HG03039 (cell line): ENCODE measurements at regions not wholly inside any gene's neighbourhood (a gene's known extent, or its start where the extent isn't known, plus 50 kb on each side); places are given as distances from the start of the nearest gene placed in this dataset.
"Not testable (repeated sequence)": the region's sequence is repeated elsewhere in the genome, so short reads cannot be mapped to it uniquely, and the experiment has no call there.

ENCODE experiments used
- ATAC-seq: cut with Tn5 transposase; IDR thresholded peaks from one replicate; pipeline ENCODE4 v1.9.1; 2021; ENCODE audit warnings: mild to moderate bottlenecking, moderate library complexity; ENCODE audit not compliant: unreplicated experiment

DNA sequence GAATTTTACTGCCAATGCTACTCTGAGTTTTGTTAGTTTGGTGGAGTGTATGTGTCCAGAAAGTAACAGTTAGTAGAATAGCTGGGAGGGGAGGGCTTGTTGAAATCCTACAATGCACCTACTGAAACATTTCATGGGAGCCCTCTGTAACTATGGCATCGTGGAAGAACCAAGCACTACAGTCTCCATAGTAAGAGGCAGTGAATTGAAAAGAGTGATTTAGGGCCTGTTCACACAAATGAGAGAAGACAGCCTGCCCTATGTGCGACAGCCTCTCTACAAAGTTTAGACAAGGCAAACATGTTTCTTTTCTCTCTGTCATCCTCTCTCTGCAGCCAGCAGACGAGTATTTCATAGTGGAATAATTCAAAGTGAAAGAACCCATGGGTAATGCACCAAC lies 676.6 kb downstream of the BRINP1 start:
- ATAC-seq, result no peak

GRCh38 chr9:118693645-118694044 lies 675.6 kb downstream of the BRINP1 start:
- no peak for ATAC-seq

DNA sequence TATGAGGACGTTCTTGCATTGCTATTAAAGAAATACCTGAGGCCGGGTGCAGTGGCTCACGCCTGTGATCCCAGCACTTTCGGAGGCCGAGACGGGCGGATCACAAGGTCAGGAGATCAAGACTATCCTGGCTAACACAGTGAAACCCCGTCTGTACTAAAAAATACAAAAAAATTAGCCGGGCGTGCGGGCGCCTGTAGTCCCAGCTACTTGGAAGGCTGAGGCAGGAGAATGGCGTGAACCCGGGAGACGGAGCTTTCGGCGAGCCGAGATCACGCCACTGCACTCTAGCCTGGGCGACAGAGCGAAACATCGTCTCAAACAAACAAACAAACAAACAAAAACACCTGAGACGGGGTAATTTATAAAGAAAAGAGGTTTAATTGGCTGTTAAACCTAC lies 674.0 kb downstream of the BRINP1 start:
- not testable (repeated sequence) for ATAC-seq

- no peak for ATAC-seq
Observed at GRCh38 chr9:118701985-118702384, 667.2 kb downstream of the BRINP1 start.

DNA sequence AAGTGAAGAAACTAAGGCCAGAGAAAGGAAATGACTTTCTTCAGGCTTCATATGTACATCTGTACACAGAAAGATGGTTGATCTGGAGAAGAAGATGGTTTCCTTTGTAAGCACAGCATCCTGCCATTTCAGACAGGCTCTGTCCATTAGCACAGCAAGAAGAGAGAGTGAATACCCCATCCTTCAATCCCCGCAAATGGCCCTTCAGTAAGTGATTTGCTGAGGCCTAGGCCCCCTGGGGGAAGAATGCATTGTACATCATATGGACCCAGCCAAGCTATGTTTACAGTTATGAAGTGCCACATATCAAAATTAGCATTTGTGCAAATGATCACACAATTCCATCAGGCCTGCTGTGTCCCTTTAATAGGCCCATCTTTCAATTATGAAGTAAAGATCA lies 657.4 kb downstream of the BRINP1 start:
- ATAC-seq, result no peak

DNA sequence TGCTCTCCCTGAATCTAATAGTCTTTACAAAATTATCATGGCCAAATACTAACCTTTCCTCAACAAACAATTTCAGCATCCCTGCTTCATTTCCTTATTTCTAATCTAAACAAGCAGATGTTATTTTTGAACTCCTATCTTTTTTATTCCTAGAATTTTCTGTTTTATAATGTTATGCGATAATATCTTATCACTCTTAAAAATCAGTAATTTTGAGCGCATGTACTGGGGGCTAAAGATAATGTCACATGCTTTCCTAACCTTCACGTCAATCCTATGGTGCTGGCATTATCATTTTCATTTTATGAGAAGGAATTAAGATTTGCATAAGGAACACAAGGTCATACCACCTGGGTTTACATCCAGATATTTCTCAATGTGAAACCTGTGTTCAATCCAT lies 648.0 kb downstream of the BRINP1 start:
- no peak for ATAC-seq

- no peak for ATAC-seq
Observed at GRCh38 chr9:118721923-118722322, 647.3 kb downstream of the BRINP1 start.

DNA sequence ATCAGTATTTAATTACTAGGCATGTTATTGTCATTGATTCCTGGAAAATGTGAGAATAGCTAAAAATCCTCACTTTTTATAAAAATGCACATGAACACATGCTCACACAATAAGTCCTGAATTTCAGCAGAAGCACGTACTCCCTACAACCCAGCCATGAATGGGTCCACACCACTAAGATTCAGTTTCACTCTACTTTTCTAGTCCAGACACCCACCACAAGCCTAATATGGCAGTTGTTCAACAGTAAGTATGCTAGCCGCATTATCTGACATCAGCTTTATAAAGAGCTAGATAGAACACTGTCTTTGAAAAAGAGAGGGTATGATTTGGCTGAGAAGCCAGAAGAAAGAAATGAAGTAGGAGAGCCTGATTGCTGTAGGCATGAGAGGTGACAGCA lies 639.3 kb downstream of the BRINP1 start:
- ATAC-seq, result no peak

- no peak for ATAC-seq
Observed at GRCh38 chr9:118732998-118733397, 636.2 kb downstream of the BRINP1 start.

- ATAC-seq, result no peak
Observed at GRCh38 chr9:118734696-118735095, 634.5 kb downstream of the BRINP1 start.

- no peak for ATAC-seq
Observed at GRCh38 chr9:118736406-118736805, 632.8 kb downstream of the BRINP1 start.

DNA sequence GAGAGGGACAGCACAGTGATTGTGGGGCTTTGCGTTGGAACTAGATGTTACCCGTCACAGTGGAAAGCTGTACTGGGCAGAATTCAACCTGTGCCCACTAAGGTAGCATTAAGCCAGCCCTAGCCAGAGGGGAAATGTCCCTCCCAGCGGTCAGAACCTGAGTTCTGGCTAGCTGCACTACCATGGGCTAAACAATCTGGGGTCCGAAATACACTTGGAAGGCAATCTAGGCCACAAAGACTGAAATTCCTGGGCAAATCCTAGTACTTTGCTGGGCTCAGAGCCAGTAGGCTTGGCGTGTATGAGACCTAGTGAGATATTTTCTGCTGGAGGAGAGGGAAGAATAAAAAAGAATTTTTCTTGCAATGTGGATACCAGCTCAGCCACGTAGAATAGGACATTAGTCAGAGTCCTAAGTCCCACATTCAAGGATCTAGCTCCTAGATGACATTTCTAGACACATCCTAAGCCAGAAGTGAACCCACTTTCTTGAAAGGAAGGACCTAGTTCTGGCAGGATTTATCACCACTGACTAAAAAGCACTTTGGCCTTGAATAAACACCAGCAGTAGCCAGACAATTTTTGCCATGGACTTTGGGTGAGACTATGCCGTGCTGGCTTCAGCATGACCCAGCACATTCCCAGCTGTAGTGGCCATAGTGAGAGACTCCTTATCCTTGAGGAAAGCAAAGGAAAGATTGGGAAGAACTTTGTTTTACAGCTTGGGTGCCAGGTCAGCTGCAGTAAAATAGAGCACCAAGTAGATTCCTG lies 618.0 kb downstream of the BRINP1 start:
- ATAC-seq, result no peak

- ATAC-seq, result no peak
Observed at GRCh38 chr9:118751848-118752223, 617.4 kb downstream of the BRINP1 start.

GRCh38 chr9:118761016-118761790 lies 608.0 kb downstream of the BRINP1 start:
- ATAC-seq, result no peak

- ATAC-seq, result no peak
Observed at GRCh38 chr9:118767571-118767970, 601.7 kb downstream of the BRINP1 start.

GRCh38 chr9:118782790-118783463 lies 586.3 kb downstream of the BRINP1 start:
- ATAC-seq, result no peak

- ATAC-seq, result no peak
Observed at GRCh38 chr9:118784033-118784432, 585.2 kb downstream of the BRINP1 start.

DNA sequence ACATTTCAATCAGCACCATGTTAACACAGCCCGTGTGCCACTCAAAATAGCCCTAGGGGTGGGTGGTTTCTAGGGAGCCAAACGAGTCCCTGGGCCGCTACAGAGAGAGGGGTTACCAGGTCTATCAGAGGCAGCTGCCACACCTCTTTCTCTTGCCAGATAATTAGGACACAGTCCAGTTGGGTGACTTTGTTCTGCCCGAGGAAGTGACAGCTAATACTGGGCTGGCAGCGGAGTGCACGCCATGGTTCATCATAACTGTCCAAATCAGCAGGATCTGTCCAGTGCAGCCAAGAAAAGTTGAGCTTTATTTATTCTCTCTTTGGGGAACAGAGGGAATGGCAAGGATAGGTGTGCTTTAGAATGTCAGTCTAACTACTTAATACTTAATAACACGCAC lies 583.8 kb downstream of the BRINP1 start:
- no peak for ATAC-seq

DNA sequence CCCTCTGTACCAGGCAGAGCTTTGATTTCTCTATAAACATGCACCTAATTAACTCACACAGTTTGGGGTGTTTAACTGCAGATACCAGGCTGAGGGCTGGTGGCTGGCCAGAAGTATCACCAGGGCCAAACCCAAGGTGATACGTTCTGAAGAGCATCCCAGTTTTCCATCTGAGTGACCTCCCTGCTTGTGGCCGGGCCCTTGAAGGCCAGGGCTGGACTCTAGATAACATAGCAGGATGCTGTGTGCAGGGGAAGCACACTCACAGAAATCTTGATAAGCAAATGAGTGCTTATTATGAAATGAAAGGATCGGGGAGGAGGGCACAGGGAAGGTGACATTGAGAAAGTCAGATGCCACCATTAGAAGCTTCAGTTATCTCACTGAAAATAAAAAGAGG lies 582.4 kb downstream of the BRINP1 start:
- ATAC-seq, result no peak

DNA sequence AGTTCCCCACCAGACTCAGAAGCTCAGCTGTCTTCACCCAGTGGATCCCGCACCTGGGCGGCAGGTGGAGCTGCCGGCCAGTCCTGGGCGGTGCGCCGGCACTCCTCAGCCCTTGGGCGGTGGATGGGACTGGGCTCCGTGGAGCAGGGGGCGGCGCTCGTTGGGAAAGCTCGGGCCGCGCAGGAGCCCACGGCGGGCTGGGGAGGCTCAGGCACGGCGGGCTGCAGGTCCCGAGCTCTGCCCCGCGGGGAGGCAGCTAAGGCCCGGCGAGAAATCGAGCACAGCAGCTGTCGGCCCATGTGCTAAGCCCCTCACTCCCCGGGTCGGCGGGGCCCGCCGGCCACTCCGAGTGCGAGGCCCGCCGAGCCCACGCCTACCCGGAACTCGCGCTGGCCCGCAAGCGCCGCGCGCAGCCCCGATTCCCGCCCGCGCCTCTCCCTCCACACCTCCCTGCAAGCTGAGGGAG lies 560.0 kb downstream of the BRINP1 start:
- no peak for ATAC-seq

DNA sequence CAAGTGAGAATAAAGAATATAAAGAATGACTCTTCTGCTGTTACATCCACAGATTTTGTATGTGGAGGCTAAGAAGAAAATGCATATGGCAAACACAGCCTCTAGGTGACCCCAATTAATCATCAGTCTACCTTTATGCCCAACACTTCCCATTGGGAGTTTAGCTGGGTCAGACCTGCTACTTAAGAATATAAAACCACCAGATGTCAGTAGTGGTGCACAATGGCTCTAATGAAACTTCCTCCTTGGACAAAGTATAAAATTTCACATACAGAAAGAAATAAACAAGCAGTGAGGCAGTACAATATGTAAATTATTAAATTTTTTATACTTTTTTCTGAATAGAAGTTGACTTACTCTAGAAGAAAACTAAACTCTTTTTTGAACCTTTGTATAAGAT lies 539.9 kb downstream of the BRINP1 start:
- no peak for ATAC-seq

- no peak for ATAC-seq
Observed at GRCh38 chr9:118832371-118832770, 536.9 kb downstream of the BRINP1 start.
